GM18868 (cell line): ENCODE measurements at regions not wholly inside any gene's neighbourhood (a gene's known extent, or its start where the extent isn't known, plus 50 kb on each side); places are given as distances from the start of the nearest gene placed in this dataset.

ENCODE experiments used
- ATAC-seq: cut with Tn5 transposase; IDR thresholded peaks from one replicate; pipeline ENCODE4 v1.9.1; 2021; ENCODE audit warnings: mild to moderate bottlenecking, moderate library complexity; ENCODE audit not compliant: unreplicated experiment

- no peak for ATAC-seq
Observed at GRCh38 chr15:94602754-94603470, 371.6 kb downstream of the MCTP2 start.

GRCh38 chr15:94606286-94606685 lies 374.9 kb downstream of the MCTP2 start:
- no peak for ATAC-seq

GRCh38 chr15:94607176-94607654 lies 375.9 kb downstream of the MCTP2 start:
- no peak for ATAC-seq

- ATAC-seq: peak; percentile 96
Observed at GRCh38 chr15:94610069-94610468, 378.7 kb downstream of the MCTP2 start.

GRCh38 chr15:94610485-94610884 lies 379.1 kb downstream of the MCTP2 start:
- ATAC-seq: peak; percentile 11

GRCh38 chr15:94611656-94612055 lies 380.3 kb downstream of the MCTP2 start:
- no peak for ATAC-seq

GRCh38 chr15:94615688-94616087 lies 384.3 kb downstream of the MCTP2 start:
- no peak for ATAC-seq

GRCh38 chr15:94620632-94621031 lies 389.3 kb downstream of the MCTP2 start:
- ATAC-seq: no peak

- ATAC-seq: no peak
Observed at GRCh38 chr15:94621736-94622135, 390.4 kb downstream of the MCTP2 start.

GRCh38 chr15:94626949-94627348 lies 395.6 kb downstream of the MCTP2 start:
- no peak for ATAC-seq

GRCh38 chr15:94631608-94632007 lies 400.2 kb downstream of the MCTP2 start:
- peak; percentile 83 for ATAC-seq

GRCh38 chr15:94638183-94638582 lies 406.8 kb downstream of the MCTP2 start:
- no peak for ATAC-seq

GRCh38 chr15:94639701-94640100 lies 408.3 kb downstream of the MCTP2 start:
- no peak for ATAC-seq

GRCh38 chr15:94644433-94644832 lies 413.1 kb downstream of the MCTP2 start:
- no peak for ATAC-seq

GRCh38 chr15:94653071-94653470 lies 421.7 kb downstream of the MCTP2 start:
- no peak for ATAC-seq

GRCh38 chr15:94655249-94655880 lies 424.0 kb downstream of the MCTP2 start:
- ATAC-seq: no peak

- no peak for ATAC-seq
Observed at GRCh38 chr15:94665676-94666441, 434.5 kb downstream of the MCTP2 start.

- ATAC-seq: no peak
Observed at GRCh38 chr15:94666553-94666952, 435.2 kb downstream of the MCTP2 start.

GRCh38 chr15:94667109-94667508 lies 435.7 kb downstream of the MCTP2 start:
- no peak for ATAC-seq

GRCh38 chr15:94670438-94671034 lies 439.2 kb downstream of the MCTP2 start:
- ATAC-seq: no peak

GRCh38 chr15:94671858-94672532 lies 440.6 kb downstream of the MCTP2 start:
- no peak for ATAC-seq
